CD4-positive, alpha-beta T cell treated with Interleukin-17A for 1 hour (primary cell): ENCODE measurements at regions not wholly inside any gene's neighbourhood (a gene's known extent, or its start where the extent isn't known, plus 50 kb on each side); places are given as distances from the start of the nearest gene placed in this dataset.
A peak's percentile ranks its signal among the peaks of the same experiment; 100 is the strongest.

Source experiments
- DNase-seq: peaks from one replicate; pipeline ENCODE4 v3.0.0-alpha.2; 2020

- peak; percentile 72 for DNase-seq
Measured at GRCh38 chr12:92208613-92209121, 63.0 kb upstream of the BTG1 start.

- DNase-seq = no peak
Measured at GRCh38 chr12:92206596-92206995, 61.0 kb upstream of the BTG1 start.

GRCh38 chr12:92206011-92206410 is 60.4 kb upstream of the BTG1 start:
- DNase-seq = no peak

- no peak for DNase-seq
Measured at GRCh38 chr12:92199819-92200576, 54.4 kb upstream of the BTG1 start.

- no peak for DNase-seq
Measured at GRCh38 chr12:92197815-92198214, 52.2 kb upstream of the BTG1 start.

GRCh38 chr12:92196368-92196767 is 50.7 kb upstream of the BTG1 start:
- DNase-seq = no peak
